IMR-90 (cell line): ENCODE measurements at regions not wholly inside any gene's neighbourhood (a gene's known extent, or its start where the extent isn't known, plus 50 kb on each side); places are given as distances from the start of the nearest gene placed in this dataset.

Source experiments
- CHD1 ChIP-seq: IDR thresholded peaks from 2 replicates; pipeline ENCODE4 v1.6.1; 2012; ENCODE audit warnings: low read depth, low read length, improper control_type of control experiment
- CTCF ChIP-seq: conservative IDR thresholded peaks from 2 replicates; pipeline ENCODE4 v1.5.1; 2012; ENCODE audit warnings: mild to moderate bottlenecking, low read depth, low read length, improper control_type of control experiment
- FOS ChIP-seq: fragments of 150-350 bp; IDR thresholded peaks from 2 replicates; pipeline ENCODE4 v1.6.1; 2016; ENCODE audit warnings: low read depth, low read length
- MXI1 ChIP-seq: IDR thresholded peaks from 2 replicates; pipeline ENCODE4 v1.6.1; 2012; ENCODE audit warnings: low read depth, mild to moderate bottlenecking, low read length, moderate library complexity, borderline replicate concordance
- POLR2A ChIP-seq: IDR thresholded peaks from 2 replicates; pipeline ENCODE4 v1.6.1; 2012; ENCODE audit warnings: mild to moderate bottlenecking, low read depth, low read length
- RAD21 ChIP-seq: IDR thresholded peaks from 2 replicates; pipeline ENCODE4 v1.6.1; 2012; ENCODE audit warnings: low read length, improper control_type of control experiment
- RCOR1 ChIP-seq: IDR thresholded peaks from 2 replicates; pipeline ENCODE4 v1.6.1; 2012; ENCODE audit warnings: mild to moderate bottlenecking, low read length, improper control_type of control experiment; ENCODE audit not compliant: insufficient replicate concordance
- RFX5 ChIP-seq: IDR thresholded peaks from 2 replicates; pipeline ENCODE4 v1.8.0; 2012; ENCODE audit warnings: low read depth, mild to moderate bottlenecking, low read length, moderate library complexity

DNA sequence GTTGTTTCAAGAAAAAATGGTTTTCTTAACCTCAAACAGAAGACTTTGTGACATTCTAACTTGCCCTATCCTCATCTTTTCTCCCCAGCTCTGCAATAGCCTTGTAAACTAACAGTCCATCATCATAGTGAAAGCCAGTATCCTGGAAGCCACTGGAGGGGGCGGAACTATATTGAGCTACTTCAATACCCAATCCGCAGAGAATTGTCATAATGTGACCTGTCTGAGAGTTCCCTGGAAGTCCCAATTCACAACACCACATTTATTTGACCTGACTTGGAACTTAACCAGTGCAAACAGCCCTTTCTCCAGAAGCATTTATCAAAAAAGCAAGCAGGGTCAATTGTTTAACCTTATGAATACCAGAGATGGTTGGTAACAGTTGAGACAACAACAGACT is 747.6 kb upstream of the GRM7 start:
- TF ChIP-seq POLR2A (no peak), CTCF (no peak), RAD21 (no peak), RCOR1 (no peak), FOS (no peak), RFX5 (no peak), MXI1 (no peak), CHD1 (no peak)
